Activated CD4-positive, alpha-beta T cell treated with anti-CD3 and anti-CD28 coated beads, Interleukin-2, amount 50 U/mL, for 48 hours (primary cell): ENCODE measurements at regions not wholly inside any gene's neighbourhood (a gene's known extent, or its start where the extent isn't known, plus 50 kb on each side); places are given as distances from the start of the nearest gene placed in this dataset.
"Not testable (repeated sequence)": the region's sequence is repeated elsewhere in the genome, so short reads cannot be mapped to it uniquely, and the experiment has no call there.

Experiments used
- DNase-seq, 2 experiments: peaks; one replicate each; pipeline ENCODE4 v3.0.0-alpha.2; 2020

DNA sequence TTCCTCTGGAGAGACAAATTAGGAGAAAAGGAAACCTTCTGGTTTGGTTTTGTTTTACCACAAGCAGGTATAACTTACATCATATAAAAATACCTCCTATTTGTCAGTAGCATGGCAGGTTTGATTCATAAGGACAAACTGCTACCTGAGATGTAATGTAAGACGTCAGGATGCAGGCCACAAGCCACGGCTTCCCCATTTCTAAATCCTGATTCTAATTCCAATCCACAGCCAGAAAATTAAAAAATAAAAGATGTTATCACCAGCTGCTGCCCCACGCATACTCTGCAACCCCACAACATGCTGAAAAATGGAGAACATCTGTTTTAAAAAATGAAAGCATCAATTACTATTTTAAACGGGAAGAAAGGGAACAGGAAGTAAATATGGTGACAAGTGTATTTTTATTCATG, 197.6 kb downstream of the BCL11A start:
- DNase-seq: no peak

DNA sequence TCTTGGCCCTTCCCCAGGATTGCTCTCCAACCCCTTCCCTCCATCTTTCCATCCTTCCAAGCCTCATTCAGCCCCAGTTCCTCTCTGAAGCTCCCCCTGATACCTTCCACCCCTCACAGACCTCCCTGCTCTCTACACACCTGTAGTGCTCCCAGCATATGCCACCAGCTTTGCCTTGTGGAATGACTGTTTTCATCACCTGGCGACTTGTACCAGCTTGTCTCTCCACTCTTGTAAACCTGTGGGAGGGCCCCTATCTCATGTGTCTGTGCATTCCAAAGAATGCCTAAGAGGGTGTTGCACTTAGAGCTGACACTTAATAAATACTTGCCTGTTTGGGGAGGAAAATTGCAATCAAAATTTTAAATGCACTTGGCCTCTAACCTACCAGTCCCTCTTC, 198.7 kb downstream of the BCL11A start:
- no peak for DNase-seq

GRCh38 chr2:60353863-60354262, 199.6 kb downstream of the BCL11A start:
- DNase-seq: no peak

GRCh38 chr2:60353406-60353800, 200.1 kb downstream of the BCL11A start:
- DNase-seq: no peak

DNA sequence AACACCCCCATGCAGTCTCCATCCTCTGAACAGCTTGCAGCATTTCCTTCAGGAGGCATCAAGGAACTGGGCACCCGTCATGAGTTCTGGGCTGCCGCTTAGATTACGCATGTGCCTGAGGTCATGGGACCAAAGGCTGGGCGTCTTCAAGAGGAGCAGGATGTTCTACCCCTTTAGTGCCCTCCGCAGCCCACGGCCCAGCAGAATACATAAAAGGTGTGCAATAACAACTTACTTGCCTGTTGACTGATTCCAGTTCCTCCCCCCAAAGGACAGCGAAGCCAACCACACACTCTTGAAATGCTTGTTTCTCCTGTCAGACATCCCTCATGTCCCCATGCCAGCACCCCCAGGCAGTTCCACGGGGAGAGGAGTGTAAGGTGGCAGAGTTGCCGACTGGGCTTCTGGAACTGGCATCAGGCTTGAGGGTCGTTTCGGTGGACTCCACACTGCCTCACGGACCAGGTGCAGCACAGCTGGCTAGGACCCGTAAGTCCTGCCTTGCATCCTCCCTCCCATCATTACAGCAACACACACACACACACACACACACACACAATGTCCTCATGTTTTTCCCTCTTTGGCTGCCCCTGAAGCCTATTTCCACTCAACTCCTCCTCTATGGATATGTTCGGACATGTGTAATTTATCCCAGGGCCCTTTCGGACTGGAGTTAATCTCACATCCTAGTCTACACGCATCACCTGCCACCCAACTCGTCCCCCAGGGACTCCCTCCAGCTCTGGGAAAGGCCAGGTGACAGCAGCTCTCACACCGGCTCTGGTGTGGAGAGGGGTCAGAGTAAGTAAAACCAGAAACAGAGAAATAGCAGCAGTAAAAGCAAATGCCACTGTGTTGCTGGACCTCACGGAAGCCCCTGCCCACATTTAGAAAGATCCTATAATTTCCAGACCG, 200.7 kb downstream of the BCL11A start:
- DNase-seq: no peak

DNA sequence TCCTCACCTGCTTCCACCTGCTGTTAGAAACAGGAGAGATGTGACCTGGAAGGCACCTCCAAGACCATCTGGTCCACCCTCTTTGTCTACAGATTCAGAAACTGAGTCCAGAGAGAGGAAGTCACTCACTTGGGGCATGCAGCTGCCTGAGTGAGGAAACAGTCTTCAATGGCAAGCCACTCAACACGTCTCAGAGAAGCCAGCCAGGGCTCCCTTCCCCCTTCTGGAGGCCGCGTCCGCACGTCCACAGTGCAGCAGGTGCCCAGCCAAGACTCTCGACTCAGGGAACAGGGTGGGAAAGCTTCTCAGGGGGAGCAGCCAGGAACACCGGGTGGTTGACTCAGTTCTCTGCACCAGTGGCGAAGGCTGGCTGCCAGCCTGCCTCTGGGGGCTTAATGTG, 201.7 kb downstream of the BCL11A start:
- DNase-seq: no peak

DNA sequence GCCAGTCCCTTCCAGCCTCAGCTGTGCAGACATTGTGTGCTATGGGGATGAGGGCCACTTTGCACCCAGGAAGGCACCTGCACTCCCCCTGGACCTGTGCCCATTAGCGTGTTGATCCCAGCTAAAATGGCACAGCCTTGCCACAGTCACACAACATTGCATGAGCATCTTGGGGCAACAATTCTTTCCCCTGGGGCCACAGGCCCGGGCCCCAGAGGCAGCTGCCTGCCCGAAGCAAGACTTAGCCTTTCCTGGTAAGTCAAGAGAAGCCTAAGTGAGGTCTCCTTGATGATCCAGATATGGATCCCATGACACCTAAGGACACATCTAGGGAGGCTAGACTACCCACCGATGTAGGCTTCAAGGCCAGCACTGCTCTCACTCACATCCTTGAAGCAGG, 202.1 kb downstream of the BCL11A start:
- no peak for DNase-seq

DNA sequence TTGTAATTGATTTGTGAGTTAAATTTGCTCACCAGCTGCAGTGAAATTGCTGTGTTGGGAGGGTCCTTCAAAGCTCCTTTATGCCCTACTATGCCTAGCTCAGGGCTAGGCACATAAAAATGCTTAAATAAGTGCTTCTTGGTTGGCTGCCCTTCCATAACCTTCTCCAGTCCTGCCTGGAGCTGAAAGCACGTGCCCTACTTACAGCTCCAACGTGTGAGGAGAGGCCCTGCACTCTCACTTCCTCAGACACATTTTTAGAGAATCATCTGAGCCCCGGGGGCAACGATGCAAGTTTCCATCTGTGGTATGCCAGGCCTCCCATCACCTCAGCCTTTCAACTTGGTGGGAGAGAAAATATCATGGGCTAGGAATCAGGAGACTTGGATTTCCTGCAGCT, 202.7 kb downstream of the BCL11A start:
- DNase-seq: no peak

DNA sequence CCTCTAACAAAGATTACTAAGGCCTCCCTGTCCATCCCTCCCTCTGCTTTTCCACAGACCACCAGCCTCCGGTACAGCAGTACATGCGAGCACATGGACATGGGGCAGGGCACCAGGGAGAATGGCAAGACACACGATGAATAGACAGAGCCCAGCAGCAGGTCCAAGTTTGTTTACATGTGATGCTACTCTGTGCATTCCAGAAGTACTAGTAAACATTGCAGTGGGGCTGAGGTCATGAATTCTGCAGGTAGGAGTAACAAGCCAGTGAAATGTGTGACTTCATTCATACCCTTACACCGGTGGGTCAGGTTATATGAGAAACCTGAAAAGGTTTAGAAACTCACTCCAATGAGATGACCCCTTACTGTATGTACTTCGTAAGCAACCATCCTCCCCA, 205.7 kb downstream of the BCL11A start:
- no peak for DNase-seq

GRCh38 chr2:60342491-60342890, 211.0 kb downstream of the BCL11A start:
- not testable (repeated sequence) for DNase-seq

- DNase-seq: no peak
Measured at GRCh38 chr2:60341151-60341550, 212.3 kb downstream of the BCL11A start.

DNA sequence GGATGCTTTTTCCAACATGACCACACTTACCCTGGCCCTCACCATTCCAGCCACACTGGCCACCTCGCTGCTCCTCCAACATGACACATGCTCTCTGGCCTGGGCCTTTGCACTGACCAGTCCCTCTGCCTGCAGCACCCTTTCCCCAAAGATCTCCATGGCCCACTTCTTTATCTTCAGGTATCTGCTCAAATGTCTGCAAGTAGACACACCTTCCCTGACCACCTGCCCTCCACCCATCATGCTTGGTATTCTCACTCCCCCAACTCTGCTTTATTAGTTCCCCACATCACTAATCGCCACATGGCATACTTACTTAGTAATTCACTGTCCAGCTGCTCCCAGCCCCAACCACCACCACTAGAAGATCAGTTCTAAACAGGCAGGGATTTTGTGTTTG, 214.2 kb downstream of the BCL11A start:
- DNase-seq: no peak

- DNase-seq: no peak
Measured at GRCh38 chr2:60337142-60337497, 216.3 kb downstream of the BCL11A start.

DNA sequence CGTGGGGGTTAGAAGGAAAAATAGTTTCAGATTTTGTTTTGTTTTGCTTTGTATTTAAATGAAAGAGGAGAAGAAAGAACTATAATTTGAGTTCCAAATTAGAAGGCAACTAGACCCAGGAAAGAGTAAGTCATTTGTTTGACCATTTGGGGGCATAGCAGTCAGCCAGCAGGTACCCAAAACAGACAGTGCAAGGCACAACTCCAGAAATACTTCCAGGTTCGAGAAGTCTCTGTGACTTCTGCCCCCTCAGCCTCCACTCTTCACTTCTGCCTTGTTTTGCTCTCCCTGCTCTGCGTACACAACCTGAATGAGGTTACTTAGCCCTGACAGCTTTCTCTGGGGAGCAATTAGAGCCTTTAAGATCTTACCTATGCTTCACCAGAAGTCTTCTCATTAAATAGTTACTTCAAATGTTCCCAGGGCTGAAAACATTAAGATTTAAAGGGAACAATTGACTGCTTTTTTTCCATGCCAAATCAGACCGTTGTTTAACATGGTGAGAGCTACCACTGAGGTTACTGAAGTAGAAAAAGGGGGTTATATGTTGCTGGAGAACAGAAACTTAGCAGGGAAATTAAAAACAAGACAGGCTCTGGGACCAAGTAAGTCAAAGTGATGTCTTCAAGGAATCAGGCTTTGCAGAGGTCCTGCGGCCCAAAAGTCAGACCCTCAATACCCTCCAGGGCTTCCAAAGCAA, 216.9 kb downstream of the BCL11A start:
- DNase-seq: no peak

GRCh38 chr2:60335533-60336237, 217.8 kb downstream of the BCL11A start:
- DNase-seq: no peak

GRCh38 chr2:60334610-60335009, 218.8 kb downstream of the BCL11A start:
- DNase-seq: no peak

- DNase-seq: no peak
Measured at GRCh38 chr2:60333264-60333663, 220.2 kb downstream of the BCL11A start.

DNA sequence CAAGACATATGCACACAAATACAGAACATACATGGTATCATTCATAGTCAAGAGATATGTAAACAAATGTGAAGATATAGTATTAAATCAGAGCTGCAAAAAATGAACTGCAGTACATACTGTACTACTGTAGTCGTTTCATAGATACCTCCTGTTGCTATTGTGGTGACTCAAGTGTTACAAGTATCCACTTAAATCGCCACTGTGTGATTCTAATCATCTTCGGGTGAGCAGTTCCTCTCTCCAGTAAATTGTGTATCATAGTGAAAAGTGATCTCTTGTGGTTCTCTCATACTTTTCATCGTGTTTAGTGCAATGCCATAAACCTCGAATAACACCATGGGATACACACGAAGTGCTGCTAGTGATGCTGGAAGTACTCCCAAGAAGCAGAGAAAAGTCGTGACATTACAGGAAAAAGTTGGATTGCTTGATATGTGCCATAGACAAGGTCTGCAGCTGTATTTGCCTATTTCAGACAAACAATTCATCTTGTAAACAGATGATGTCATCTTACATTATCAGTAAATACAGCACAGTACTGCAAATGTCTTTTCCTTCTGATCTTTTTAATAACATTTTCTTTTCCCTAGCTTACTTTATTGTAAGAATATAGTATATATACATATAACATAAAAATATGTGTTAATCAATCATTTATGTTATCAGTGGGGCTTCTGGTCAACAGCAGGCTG, 222.2 kb downstream of the BCL11A start:
- DNase-seq: no peak

DNA sequence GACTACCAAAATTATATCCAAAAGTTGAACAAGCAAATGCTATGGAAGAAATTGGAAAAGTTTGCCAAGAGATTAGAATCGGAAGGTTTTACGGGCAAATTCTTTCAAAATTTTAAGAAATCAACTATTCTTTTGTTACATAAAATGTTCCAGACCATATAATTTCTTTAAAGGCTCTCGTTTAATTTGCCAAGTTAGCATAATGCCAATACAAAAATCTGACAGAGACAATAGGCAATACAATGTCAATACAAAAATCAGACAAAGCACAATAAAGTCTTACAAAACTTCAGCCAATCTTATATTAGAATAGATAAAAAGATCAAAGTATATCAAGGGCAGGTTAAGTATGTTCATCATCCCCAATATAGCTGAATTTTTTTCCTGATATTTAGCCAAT, 224.2 kb downstream of the BCL11A start:
- DNase-seq: no peak

DNA sequence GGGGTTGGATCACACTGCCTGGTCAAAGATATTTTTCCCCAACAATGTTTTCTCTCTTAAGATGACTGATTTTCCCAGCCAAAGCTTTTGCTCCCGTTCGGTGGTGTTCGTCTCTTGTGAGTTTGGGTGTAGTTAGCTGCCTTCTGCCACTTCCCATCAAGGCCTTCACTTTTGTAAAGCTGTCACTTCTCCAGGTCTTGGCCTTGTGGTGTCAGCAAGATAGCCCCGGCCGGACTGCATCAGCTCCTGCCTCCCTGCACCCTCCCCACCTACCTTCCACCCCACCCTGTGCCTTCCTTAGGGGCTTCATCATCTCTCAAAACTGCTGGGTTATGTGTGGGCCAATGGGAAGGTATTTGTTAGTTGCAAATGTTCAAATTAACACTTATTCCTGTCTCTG, 228.9 kb downstream of the BCL11A start:
- DNase-seq: no peak

DNA sequence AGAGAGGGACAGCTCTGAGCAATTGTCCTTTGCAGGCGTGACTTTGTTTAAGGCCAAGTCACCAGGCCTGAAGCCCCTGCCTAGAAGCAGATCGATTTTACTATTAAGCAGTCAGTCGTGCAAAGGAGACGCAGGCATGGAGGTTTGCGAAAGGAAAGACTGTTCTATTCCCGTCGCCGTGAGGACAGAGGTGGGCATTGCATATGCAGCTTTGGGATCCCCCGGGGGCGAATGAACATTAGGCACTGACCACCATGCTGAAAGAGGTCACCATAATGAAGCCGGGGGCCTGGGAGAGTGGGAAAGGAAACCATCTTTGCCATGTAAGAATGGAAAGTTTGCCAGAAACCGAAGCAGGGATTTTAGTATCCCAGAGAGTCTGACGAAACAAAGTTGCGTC, 231.6 kb downstream of the BCL11A start:
- DNase-seq: no peak

DNA sequence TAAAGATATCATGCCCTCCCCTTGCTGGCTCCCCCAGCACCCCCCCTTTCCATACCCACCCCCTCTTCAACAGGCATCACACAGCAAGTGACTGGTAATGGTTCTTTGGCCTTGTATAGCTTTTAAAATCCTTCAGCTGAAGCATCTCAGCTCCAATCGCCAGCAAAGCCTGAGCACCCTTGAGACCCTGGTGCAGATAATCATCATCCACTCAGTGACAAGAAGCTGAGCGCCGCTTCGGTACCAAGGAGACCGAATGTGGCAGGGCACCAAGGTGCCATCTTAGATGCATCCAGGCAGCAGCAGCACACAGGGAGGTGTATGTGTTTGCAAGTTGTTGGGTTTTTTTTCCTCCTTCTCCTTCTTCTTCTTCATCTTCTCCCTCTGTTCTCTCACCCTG, 232.7 kb downstream of the BCL11A start:
- DNase-seq: no peak

DNA sequence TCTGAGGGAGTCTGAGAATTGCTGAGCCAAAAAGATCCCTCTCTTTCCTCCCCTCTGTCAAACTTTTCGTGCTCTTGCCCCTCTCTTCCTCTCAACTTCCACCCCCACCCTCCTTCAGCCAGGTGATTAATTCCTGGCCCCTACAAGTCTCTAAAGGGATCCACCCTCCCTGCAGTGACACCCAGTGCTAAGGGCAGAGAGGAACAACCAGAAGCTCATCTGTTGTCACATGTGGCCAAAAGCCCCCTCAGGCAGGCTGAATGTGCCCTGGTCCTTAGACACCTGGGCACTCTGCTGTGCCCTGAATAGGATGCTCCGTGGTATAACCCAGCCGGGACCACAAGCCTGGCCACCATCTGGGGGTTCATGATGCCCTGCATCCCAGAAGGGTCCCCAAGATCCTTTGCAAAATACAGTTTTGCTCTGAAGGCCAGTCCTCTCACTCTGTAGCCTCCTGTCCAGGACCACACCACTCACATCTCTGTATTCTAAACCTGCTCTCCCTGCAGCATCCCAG, 234.4 kb downstream of the BCL11A start:
- no peak for DNase-seq
